Nephron (organoid): ENCODE measurements at regions not wholly inside any gene's neighbourhood (a gene's known extent, or its start where the extent isn't known, plus 50 kb on each side); places are given as distances from the start of the nearest gene placed in this dataset.

Source experiments
- H3K27ac Mint-ChIP-seq, 3 experiments: 2 replicates each; pipeline ENCODE4 v1.8.0; 2020; ENCODE audit warnings: mixed read lengths in 3 of 3, mild to moderate bottlenecking in 2 of 3, moderate library complexity in 1 of 3
- H3K27me3 Mint-ChIP-seq: 2 replicates; pipeline ENCODE4 v1.8.0; 2021; ENCODE audit warnings: low read depth, mild to moderate bottlenecking, moderate library complexity, mixed read lengths
- H3K36me3 Mint-ChIP-seq: 2 replicates; pipeline ENCODE4 v1.8.0; 2020; ENCODE audit warnings: low read depth, mixed read lengths
- H3K4me1 Mint-ChIP-seq: 2 replicates; pipeline ENCODE4 v1.8.0; 2020; ENCODE audit warnings: mixed read lengths
- H3K4me3 Mint-ChIP-seq, 3 experiments: 2 replicates each; pipeline ENCODE4 v1.8.0; 2020; ENCODE audit warnings: mild to moderate bottlenecking in 3 of 3, mixed read lengths in 3 of 3, moderate library complexity in 2 of 3
- H3K9me3 Mint-ChIP-seq: 2 replicates; pipeline ENCODE4 v1.8.0; 2020; ENCODE audit warnings: mixed read lengths
- TF ChIP-seq, protein P1 (sequence below), 3 experiments: fragments of 200-600 bp; sonication (generic); IDR thresholded peaks; one replicate each; pipeline ENCODE4 v1.5.0; 2021; ENCODE audit warnings: antibody characterized with exemption in 3 of 3; ENCODE audit not compliant: unreplicated experiment in 3 of 3

DNA sequence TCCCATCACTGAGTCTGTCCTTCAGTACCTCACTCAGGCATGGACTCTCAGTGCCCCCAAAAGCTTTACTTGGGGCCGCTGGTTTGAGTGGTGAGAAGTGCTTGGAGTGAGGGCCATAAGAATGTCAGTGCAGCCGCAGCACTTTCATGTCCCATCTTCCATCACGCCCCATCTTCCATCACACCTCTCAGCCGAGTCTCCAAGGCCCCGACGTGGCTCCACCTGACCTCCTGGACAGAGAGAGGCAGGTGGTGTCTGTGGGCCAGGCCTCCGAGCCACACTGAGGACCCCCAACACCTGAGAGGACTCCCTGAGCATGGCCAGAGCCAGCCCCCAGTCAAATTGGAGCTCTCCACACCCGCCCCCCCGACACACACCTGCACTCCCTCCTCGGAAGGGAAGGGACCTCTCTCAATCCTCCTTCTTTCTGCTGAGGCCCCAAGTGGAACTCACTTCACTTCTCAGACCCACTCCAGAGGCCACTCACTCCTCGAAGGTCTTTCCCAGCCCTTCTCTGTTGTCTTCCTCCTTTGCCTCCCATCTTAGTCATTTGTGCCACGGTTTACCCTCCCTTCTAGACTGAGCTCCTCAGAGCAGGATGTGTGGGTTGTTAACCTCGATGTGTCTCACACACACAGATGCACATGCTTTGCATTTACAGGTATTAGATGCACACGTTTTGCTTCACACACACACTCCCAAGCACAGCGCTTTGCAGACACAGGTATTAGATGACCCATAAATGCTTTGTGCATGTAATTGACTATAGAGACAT is 65.7 kb upstream of the ATP12A start:
- no peaks in the 10 kb centered on the region for H3K9me3 Mint-ChIP-seq
- no peaks in the 10 kb centered on the region for H3K36me3 Mint-ChIP-seq
- no peaks in the 10 kb centered on the region for H3K4me1 Mint-ChIP-seq

GRCh38 chr13:24615114-24615513 is 65.1 kb upstream of the ATP12A start:
- no peaks in the 10 kb centered on the region for H3K4me1 Mint-ChIP-seq
- peaks cover 4% of the 10 kb centered on the region for H3K27me3 Mint-ChIP-seq
- no peak overlapping the region for H3K27ac Mint-ChIP-seq
- H3K4me3 Mint-ChIP-seq = no peak overlapping the region
- H3K9me3 Mint-ChIP-seq = no peaks in the 10 kb centered on the region
- TF ChIP-seq, protein P1, sequence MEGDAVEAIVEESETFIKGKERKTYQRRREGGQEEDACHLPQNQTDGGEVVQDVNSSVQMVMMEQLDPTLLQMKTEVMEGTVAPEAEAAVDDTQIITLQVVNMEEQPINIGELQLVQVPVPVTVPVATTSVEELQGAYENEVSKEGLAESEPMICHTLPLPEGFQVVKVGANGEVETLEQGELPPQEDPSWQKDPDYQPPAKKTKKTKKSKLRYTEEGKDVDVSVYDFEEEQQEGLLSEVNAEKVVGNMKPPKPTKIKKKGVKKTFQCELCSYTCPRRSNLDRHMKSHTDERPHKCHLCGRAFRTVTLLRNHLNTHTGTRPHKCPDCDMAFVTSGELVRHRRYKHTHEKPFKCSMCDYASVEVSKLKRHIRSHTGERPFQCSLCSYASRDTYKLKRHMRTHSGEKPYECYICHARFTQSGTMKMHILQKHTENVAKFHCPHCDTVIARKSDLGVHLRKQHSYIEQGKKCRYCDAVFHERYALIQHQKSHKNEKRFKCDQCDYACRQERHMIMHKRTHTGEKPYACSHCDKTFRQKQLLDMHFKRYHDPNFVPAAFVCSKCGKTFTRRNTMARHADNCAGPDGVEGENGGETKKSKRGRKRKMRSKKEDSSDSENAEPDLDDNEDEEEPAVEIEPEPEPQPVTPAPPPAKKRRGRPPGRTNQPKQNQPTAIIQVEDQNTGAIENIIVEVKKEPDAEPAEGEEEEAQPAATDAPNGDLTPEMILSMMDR (IDR thresholded peaks at IDR 0.05; ENCODE audit: unreplicated experiment in 3 of 3) = no peak
- H3K36me3 Mint-ChIP-seq = no peaks in the 10 kb centered on the region

More for the DNA sequence above, 65.7 kb upstream of the ATP12A start:
- H3K27me3 Mint-ChIP-seq = peaks cover 4% of the 10 kb centered on the region
- H3K27ac Mint-ChIP-seq = no peak overlapping the region
- no peak overlapping the region for H3K4me3 Mint-ChIP-seq
- TF ChIP-seq, protein P1 (IDR thresholded peaks at IDR 0.05; ENCODE audit: unreplicated experiment in 3 of 3) = no peak

DNA sequence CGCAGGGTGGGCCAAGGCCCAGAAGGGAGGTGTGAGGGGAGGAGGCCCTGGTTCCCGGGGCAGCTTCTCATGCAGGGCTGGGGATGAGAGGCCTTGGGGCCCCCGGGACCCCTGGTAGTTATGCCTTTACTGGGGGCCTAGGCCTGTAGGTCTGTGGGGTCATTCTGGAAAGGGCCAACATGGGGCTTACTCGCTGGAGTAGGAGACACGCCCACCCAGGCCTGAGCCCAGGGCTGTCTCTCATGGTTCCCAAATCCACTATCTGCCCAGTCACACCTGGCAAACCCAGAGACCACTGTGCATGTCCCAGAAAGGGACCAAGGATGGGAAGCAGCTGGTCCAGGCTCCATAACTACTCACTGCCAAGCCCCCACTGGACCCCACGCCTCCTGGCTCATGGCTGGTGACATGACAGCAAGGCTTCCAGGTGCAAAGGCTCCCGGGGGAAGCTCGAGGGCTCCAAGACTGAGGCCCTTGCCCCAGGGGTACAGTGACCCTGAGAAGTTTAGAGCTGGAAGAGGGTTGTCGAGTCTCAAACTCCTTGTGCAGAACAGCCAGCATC is 64.2 kb upstream of the ATP12A start:
- no peaks in the 10 kb centered on the region for H3K4me1 Mint-ChIP-seq
- no peaks in the 10 kb centered on the region for H3K27me3 Mint-ChIP-seq
- no peak overlapping the region for H3K4me3 Mint-ChIP-seq
- no peaks in the 10 kb centered on the region for H3K9me3 Mint-ChIP-seq
- H3K36me3 Mint-ChIP-seq = no peaks in the 10 kb centered on the region
- H3K27ac Mint-ChIP-seq = no peak overlapping the region
- TF ChIP-seq, protein P1 (IDR thresholded peaks at IDR 0.05; ENCODE audit: unreplicated experiment in 3 of 3) = no peak

GRCh38 chr13:24616514-24616913 is 63.7 kb upstream of the ATP12A start:
- H3K4me3 Mint-ChIP-seq = no peak overlapping the region
- H3K27ac Mint-ChIP-seq = no peak overlapping the region
- TF ChIP-seq, protein P1 (IDR thresholded peaks at IDR 0.05; ENCODE audit: unreplicated experiment in 3 of 3) = no peak
- H3K27me3 Mint-ChIP-seq = no peaks in the 10 kb centered on the region
- H3K4me1 Mint-ChIP-seq = no peaks in the 10 kb centered on the region
- H3K36me3 Mint-ChIP-seq = no peaks in the 10 kb centered on the region
- H3K9me3 Mint-ChIP-seq = no peaks in the 10 kb centered on the region

- TF ChIP-seq, protein P1 (IDR thresholded peaks at IDR 0.05; ENCODE audit: unreplicated experiment in 3 of 3) = no peak
- no peaks in the 10 kb centered on the region for H3K36me3 Mint-ChIP-seq
- H3K9me3 Mint-ChIP-seq = no peaks in the 10 kb centered on the region
- no peaks in the 10 kb centered on the region for H3K4me1 Mint-ChIP-seq
- H3K4me3 Mint-ChIP-seq = no peak overlapping the region
- H3K27me3 Mint-ChIP-seq = no peaks in the 10 kb centered on the region
- no peak overlapping the region for H3K27ac Mint-ChIP-seq
These were observed 62.8 kb upstream of the ATP12A start for GRCh38 chr13:24617256-24618010.
